Stimulated activated CD4-positive, alpha-beta T cell treated with anti-CD3 and anti-CD28 coated beads, Interleukin-15, amount 100 ng/mL, for 48 hours (primary cell): ENCODE measurements at regions not wholly inside any gene's neighbourhood (a gene's known extent, or its start where the extent isn't known, plus 50 kb on each side); places are given as distances from the start of the nearest gene placed in this dataset.
"Not testable (repeated sequence)": the region's sequence is repeated elsewhere in the genome, so short reads cannot be mapped to it uniquely, and the experiment has no call there.

ENCODE experiments used
- DNase-seq, 2 donors: peaks; one replicate each; pipeline ENCODE4 v3.0.0-alpha.2; 2020; ENCODE audit warnings: low read depth in 2 of 2

- DNase-seq = no peak
Observed at GRCh38 chr14:105931808-105932483, 405.6 kb downstream of the TMEM121 start.

GRCh38 chr14:105933238-105933637 is 406.9 kb downstream of the TMEM121 start:
- DNase-seq = no peak

GRCh38 chr14:105935384-105935783 is 409.0 kb downstream of the TMEM121 start:
- no peak for DNase-seq

GRCh38 chr14:105937253-105938054 is 411.1 kb downstream of the TMEM121 start:
- DNase-seq = no peak

GRCh38 chr14:105938055-105938863 is 411.9 kb downstream of the TMEM121 start:
- DNase-seq = no peak

GRCh38 chr14:105938959-105939358 is 412.6 kb downstream of the TMEM121 start:
- no peak for DNase-seq

- DNase-seq = no peak
Observed at GRCh38 chr14:105939810-105940508, 413.6 kb downstream of the TMEM121 start.

GRCh38 chr14:105940534-105941225 is 414.3 kb downstream of the TMEM121 start:
- DNase-seq = no peak

- DNase-seq = no peak
Observed at GRCh38 chr14:105941226-105942166, 415.1 kb downstream of the TMEM121 start.

GRCh38 chr14:105942725-105943124 is 416.3 kb downstream of the TMEM121 start:
- DNase-seq = not testable (repeated sequence)

GRCh38 chr14:105943973-105944602 is 417.7 kb downstream of the TMEM121 start:
- DNase-seq = no peak

- peak; percentile 72 to 76 for DNase-seq
Observed at GRCh38 chr14:105944632-105945610, 418.5 kb downstream of the TMEM121 start.

- no peak for DNase-seq
Observed at GRCh38 chr14:105945896-105946295, 419.5 kb downstream of the TMEM121 start.

- DNase-seq = no peak
Observed at GRCh38 chr14:105947599-105947998, 421.2 kb downstream of the TMEM121 start.

GRCh38 chr14:105948955-105949354 is 422.6 kb downstream of the TMEM121 start:
- not testable (repeated sequence) for DNase-seq

GRCh38 chr14:105950364-105950892 is 424.0 kb downstream of the TMEM121 start:
- not testable (repeated sequence) for DNase-seq

- no peak for DNase-seq
Observed at GRCh38 chr14:105951399-105951798, 425.0 kb downstream of the TMEM121 start.

GRCh38 chr14:105952222-105952621 is 425.8 kb downstream of the TMEM121 start:
- DNase-seq = no peak
